Panc1 (cell line): ENCODE measurements at regions not wholly inside any gene's neighbourhood (a gene's known extent, or its start where the extent isn't known, plus 50 kb on each side); places are given as distances from the start of the nearest gene placed in this dataset.

ENCODE experiments used
- ATAC-seq: fragments of 200-7000 bp; cut with Tn5 transposase; 2 replicates; pipeline ENCODE4 v1.9.1; 2020; ENCODE audit warnings: mild to moderate bottlenecking, moderate library complexity
- BruUV-seq: library from RNA; stranded (reverse); fragments of 400-500 nt; replicated peaks from 2 replicates; lab custom pipeline; 2021; lab: Mats Ljungman, UMichigan
- CTCF ChIA-PET: fragments of 300-600 bp; sonication (Branson Sonifier 250); formaldehyde crosslinking; loops from one replicate; lab custom pipeline; 2022; ENCODE audit warnings: antibody characterized with exemption; lab: Charles Lee
- POLR2A ChIA-PET: fragments of 300-600 bp; sonication (Branson Sonifier 250); formaldehyde crosslinking; loops from one replicate; lab custom pipeline; 2022; ENCODE audit warnings: antibody characterized with exemption; lab: Charles Lee
- DNase-seq: peaks from one replicate; pipeline ENCODE4 v3.0.0-alpha.2; 2010; ENCODE audit warnings: low read depth, low spot score
- H3K27ac ChIP-seq: 2 replicates; pipeline ENCODE4 v1.5.1; 2011; ENCODE audit warnings: mild to moderate bottlenecking, low read length, inconsistent platforms
- H3K27me3 ChIP-seq: fragments of 200-500 bp; sonication (Bioruptor generic); 2 replicates; pipeline ENCODE4 v1.6.0; 2014; ENCODE audit warnings: low read length, inconsistent platforms; ENCODE audit not compliant: control insufficient read depth, insufficient read depth
- H3K36me3 ChIP-seq: fragments of 200-500 bp; sonication (Bioruptor generic); 2 replicates; pipeline ENCODE4 v1.5.1; 2014; ENCODE audit warnings: inconsistent platforms, mild to moderate bottlenecking, low read length, moderate library complexity; ENCODE audit not compliant: control insufficient read depth, insufficient read depth
- H3K4me1 ChIP-seq: 2 replicates; pipeline ENCODE4 v1.5.1; 2011; ENCODE audit warnings: inconsistent platforms, mild to moderate bottlenecking, low read length, moderate library complexity; ENCODE audit not compliant: control insufficient read depth, insufficient read depth
- H3K4me3 ChIP-seq, 2 experiments: 2 replicates each; pipeline ENCODE4 v1.5.1; 2011 to 2012; ENCODE audit warnings: low read depth in 2 of 2, low read length in 2 of 2, mild to moderate bottlenecking in 2 of 2, inconsistent platforms in 1 of 2, moderate library complexity in 1 of 2
- H3K9me3 ChIP-seq: fragments of 200-500 bp; sonication (Bioruptor generic); 2 replicates; pipeline ENCODE4 v1.5.1; 2014; ENCODE audit warnings: low read depth, mild to moderate bottlenecking, inconsistent platforms, low read length, moderate library complexity; ENCODE audit not compliant: control insufficient read depth, insufficient read depth
- POLR2AphosphoS5 ChIP-seq: IDR thresholded peaks from 2 replicates; pipeline ENCODE4 v1.6.1; 2012; ENCODE audit warnings: mild to moderate bottlenecking, low read depth, low read length, moderate library complexity
- SIN3A ChIP-seq: IDR thresholded peaks from 2 replicates; pipeline ENCODE4 v1.6.1; 2012; ENCODE audit warnings: low read depth, mild to moderate bottlenecking, low read length, moderate library complexity, borderline replicate concordance; ENCODE audit not compliant: insufficient read depth
- TCF7L2 ChIP-seq: IDR thresholded peaks from 2 replicates; pipeline ENCODE4 v1.6.1; 2011; ENCODE audit warnings: mild to moderate bottlenecking, low read depth, low read length, inconsistent platforms
- in situ Hi-C: cut with HindIII; loops from 2 replicates; pipeline ENCODE4 v1.10.0; 2016; ENCODE audit warnings: low sequenced_read_pairs, low pct_unique_long_range_greater_than_20kb
- intact Hi-C: fragments of 100-400 bp; cut with micrococcal nuclease; formaldehyde crosslinking; loops from one replicate; pipeline ENCODE4 v1.10.0; 2022; ENCODE audit not compliant: unreplicated experiment
- TF ChIP-seq, protein P1 (sequence below): fragments of 450-650 bp; IDR thresholded peaks from 2 replicates; pipeline ENCODE4 v1.5.1; 2017; ENCODE audit warnings: mild to moderate bottlenecking
- TF ChIP-seq, protein P2 (sequence below), 2 experiments: IDR thresholded peaks; 2 replicates each; pipeline ENCODE4 v1.6.1; 2011 to 2012; ENCODE audit warnings: low read depth in 2 of 2, control low read depth in 1 of 2, low read length in 1 of 2, mild to moderate bottlenecking in 1 of 2, moderate library complexity in 1 of 2; ENCODE audit not compliant: insufficient read depth in 1 of 2

DNA sequence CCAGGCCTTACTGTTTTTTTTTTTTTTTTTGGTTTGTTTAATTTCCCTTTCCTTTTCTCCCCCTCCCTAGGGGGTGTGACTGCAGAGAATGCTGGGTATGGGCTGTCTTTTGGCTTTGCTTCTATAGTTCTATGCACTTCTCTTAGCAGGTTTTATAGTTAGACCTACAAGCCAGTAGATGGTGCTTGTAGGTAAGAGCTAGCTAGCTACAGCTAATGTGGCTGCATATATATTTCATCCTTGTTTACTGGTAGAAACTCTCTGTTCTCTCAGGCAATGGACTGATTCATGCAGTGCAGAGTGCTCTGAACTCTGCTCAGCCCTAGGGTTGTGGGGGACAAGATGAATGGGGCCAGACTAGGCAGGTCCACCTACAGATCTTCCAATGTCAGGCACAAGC lies 246.4 kb downstream of the SH2D1A start:
- H3K4me1 ChIP-seq: no peaks in the 10 kb centered on the region
- CTCF ChIA-PET: no interaction called here
- H3K36me3 ChIP-seq: no peaks in the 10 kb centered on the region
- H3K4me3 ChIP-seq: no peak overlapping the region
- intact Hi-C loops (no loop called here), in situ Hi-C loops (no loop called here)
- ATAC-seq (no peak), DNase-seq (no peak)
- no peaks in the 10 kb centered on the region for H3K9me3 ChIP-seq
- no peak for TF ChIP-seq POLR2AphosphoS5
- TF ChIP-seq, protein P1, sequence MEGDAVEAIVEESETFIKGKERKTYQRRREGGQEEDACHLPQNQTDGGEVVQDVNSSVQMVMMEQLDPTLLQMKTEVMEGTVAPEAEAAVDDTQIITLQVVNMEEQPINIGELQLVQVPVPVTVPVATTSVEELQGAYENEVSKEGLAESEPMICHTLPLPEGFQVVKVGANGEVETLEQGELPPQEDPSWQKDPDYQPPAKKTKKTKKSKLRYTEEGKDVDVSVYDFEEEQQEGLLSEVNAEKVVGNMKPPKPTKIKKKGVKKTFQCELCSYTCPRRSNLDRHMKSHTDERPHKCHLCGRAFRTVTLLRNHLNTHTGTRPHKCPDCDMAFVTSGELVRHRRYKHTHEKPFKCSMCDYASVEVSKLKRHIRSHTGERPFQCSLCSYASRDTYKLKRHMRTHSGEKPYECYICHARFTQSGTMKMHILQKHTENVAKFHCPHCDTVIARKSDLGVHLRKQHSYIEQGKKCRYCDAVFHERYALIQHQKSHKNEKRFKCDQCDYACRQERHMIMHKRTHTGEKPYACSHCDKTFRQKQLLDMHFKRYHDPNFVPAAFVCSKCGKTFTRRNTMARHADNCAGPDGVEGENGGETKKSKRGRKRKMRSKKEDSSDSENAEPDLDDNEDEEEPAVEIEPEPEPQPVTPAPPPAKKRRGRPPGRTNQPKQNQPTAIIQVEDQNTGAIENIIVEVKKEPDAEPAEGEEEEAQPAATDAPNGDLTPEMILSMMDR: no peak
- TF ChIP-seq, protein P2, sequence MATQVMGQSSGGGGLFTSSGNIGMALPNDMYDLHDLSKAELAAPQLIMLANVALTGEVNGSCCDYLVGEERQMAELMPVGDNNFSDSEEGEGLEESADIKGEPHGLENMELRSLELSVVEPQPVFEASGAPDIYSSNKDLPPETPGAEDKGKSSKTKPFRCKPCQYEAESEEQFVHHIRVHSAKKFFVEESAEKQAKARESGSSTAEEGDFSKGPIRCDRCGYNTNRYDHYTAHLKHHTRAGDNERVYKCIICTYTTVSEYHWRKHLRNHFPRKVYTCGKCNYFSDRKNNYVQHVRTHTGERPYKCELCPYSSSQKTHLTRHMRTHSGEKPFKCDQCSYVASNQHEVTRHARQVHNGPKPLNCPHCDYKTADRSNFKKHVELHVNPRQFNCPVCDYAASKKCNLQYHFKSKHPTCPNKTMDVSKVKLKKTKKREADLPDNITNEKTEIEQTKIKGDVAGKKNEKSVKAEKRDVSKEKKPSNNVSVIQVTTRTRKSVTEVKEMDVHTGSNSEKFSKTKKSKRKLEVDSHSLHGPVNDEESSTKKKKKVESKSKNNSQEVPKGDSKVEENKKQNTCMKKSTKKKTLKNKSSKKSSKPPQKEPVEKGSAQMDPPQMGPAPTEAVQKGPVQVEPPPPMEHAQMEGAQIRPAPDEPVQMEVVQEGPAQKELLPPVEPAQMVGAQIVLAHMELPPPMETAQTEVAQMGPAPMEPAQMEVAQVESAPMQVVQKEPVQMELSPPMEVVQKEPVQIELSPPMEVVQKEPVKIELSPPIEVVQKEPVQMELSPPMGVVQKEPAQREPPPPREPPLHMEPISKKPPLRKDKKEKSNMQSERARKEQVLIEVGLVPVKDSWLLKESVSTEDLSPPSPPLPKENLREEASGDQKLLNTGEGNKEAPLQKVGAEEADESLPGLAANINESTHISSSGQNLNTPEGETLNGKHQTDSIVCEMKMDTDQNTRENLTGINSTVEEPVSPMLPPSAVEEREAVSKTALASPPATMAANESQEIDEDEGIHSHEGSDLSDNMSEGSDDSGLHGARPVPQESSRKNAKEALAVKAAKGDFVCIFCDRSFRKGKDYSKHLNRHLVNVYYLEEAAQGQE (IDR thresholded peaks at IDR 0.05; ENCODE audit: insufficient read depth in 1 of 2, low read depth in 2 of 2, low read length in 1 of 2): no peak
- H3K27me3 ChIP-seq: no peaks in the 10 kb centered on the region
- POLR2A ChIA-PET: no interaction called here
- no peak overlapping the region for H3K27ac ChIP-seq
- BruUV-seq: no TSS peak

DNA sequence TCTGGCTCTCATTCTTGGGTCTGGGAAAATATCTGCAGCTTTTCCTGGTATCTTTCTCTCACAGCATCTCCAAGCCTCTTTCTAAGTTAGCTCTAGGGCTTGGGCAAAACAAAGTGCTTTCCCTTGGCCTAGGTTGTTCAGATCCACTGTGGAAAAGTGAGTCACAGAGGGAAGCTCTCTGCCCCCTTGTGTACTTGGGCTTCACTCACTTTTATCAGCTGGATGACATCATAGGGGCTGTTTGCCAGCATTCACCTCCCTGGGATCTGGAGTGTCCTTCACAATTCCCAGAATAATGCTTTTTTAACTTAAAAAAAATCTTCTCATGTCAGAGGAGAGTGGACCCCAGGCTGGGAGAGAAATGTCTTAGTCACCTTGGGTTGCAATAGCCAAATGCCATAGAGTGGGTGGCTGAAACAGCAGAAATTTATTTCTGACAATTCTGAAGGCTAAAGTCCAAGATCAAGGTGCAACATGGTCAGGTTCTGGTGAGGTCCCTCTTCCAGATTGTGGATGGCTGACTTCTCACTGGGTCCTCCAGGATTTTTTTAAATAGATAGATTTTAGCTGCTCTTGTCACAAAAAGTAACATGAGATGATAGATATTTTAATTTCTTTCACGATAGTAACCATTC lies 247.8 kb downstream of the SH2D1A start:
- BruUV-seq: no TSS peak
- no peak for DNase-seq
- H3K27ac ChIP-seq: no peak overlapping the region
- H3K4me3 ChIP-seq: no peak overlapping the region
- H3K27me3 ChIP-seq: no peaks in the 10 kb centered on the region
- CTCF ChIA-PET: no interaction called here
- H3K36me3 ChIP-seq: no peaks in the 10 kb centered on the region
- H3K4me1 ChIP-seq: no peaks in the 10 kb centered on the region
- in situ Hi-C loops: no loop called here
- intact Hi-C loops: no loop called here
- no peaks in the 10 kb centered on the region for H3K9me3 ChIP-seq
- POLR2A ChIA-PET: no interaction called here
- TF ChIP-seq POLR2AphosphoS5 (no peak), TCF7L2 (no peak), SIN3A (no peak)
- TF ChIP-seq, protein P1: no peak
- TF ChIP-seq, protein P2 (IDR thresholded peaks at IDR 0.05; ENCODE audit: insufficient read depth in 1 of 2, low read depth in 2 of 2, low read length in 1 of 2): no peak
- no peak for ATAC-seq
